SK-N-SH (cell line): ENCODE measurements at regions not wholly inside any gene's neighbourhood (a gene's known extent, or its start where the extent isn't known, plus 50 kb on each side); places are given as distances from the start of the nearest gene placed in this dataset.

ENCODE experiments used
- CTCF ChIP-seq: fragments of 200-600 bp; sonication (generic); IDR thresholded peaks from 2 replicates; pipeline ENCODE4 v1.6.1; 2017; ENCODE audit warnings: antibody characterized with exemption, mild to moderate bottlenecking, moderate library complexity
- FOSL2 ChIP-seq: IDR thresholded peaks from 2 replicates; pipeline ENCODE4 v1.4.0; 2012; ENCODE audit warnings: low read depth, mild to moderate bottlenecking, moderate library complexity, borderline replicate concordance
- MAX ChIP-seq: IDR thresholded peaks from 2 replicates; pipeline ENCODE4 v1.4.0; 2012; ENCODE audit warnings: low read depth
- TAF1 ChIP-seq: IDR thresholded peaks from 2 replicates; pipeline ENCODE4 v1.6.1; 2012; ENCODE audit warnings: low read depth, mild to moderate bottlenecking, low read length, moderate library complexity, borderline replicate concordance
- USF1 ChIP-seq: IDR thresholded peaks from 2 replicates; pipeline ENCODE4 v1.4.0; 2012; ENCODE audit warnings: low read depth, borderline replicate concordance

- TF ChIP-seq USF1 (no peak), TAF1 (no peak), MAX (no peak), CTCF (no peak), FOSL2 (no peak)
Measured at GRCh38 chr18:22024924-22025323, 144.5 kb upstream of the GATA6 start.
